Mucosa of gallbladder (tissue), 1 donor: ENCODE measurements at regions not wholly inside any gene's neighbourhood (a gene's known extent, or its start where the extent isn't known, plus 50 kb on each side); places are given as distances from the start of the nearest gene placed in this dataset.

ENCODE experiments used
- DNase-seq: peaks from one replicate; pipeline ENCODE4 v3.0.0-alpha.2; 2020; ENCODE audit warnings: low spot score
- donor health status: DM: no; HTN: no; CAD: no.

GRCh38 chr22:48665311-48665995, 1162.2 kb downstream of the BRD1 start:
- DNase-seq, result no peak

- no peak for DNase-seq
Measured at GRCh38 chr22:48664586-48664985, 1163.1 kb downstream of the BRD1 start.

- DNase-seq, result no peak
Measured at GRCh38 chr22:48663297-48663696, 1164.4 kb downstream of the BRD1 start.

- DNase-seq, result no peak
Measured at GRCh38 chr22:48662476-48663135, 1165.1 kb downstream of the BRD1 start.

- no peak for DNase-seq
Measured at GRCh38 chr22:48661984-48662383, 1165.7 kb downstream of the BRD1 start.

GRCh38 chr22:48660790-48661740, 1166.6 kb downstream of the BRD1 start:
- no peak for DNase-seq

GRCh38 chr22:48660104-48660789, 1167.4 kb downstream of the BRD1 start:
- no peak for DNase-seq

DNA sequence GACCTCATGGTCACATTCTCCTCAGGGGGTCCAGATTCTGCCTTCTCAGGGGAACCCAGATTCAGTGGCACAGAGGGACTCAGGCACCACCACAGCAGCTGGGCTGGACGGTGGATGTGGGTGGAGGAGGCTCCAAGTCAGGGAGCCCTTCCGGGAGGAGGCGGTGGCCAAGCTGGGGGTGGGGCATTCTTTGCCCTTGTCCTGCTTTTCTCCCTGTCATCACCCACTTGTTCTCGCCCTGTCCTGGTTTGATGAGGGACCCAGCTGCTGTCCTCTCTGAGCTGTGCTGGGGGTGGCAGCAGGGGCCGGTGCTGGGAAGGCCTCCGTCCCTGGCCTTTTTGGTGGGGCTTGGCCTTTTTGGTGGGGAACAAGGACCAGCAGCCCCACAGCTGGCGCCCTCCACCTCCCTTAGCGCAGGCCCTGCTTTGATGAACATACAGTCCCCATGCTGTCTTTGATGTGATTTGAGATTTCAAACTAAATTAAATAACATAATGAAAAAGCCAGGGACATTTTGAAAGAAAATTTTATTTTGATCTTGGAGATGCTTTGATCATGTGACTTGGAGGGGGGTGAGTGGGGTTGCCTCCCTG, 1168.2 kb downstream of the BRD1 start:
- DNase-seq, result no peak

GRCh38 chr22:48658871-48659270, 1168.8 kb downstream of the BRD1 start:
- no peak for DNase-seq

DNA sequence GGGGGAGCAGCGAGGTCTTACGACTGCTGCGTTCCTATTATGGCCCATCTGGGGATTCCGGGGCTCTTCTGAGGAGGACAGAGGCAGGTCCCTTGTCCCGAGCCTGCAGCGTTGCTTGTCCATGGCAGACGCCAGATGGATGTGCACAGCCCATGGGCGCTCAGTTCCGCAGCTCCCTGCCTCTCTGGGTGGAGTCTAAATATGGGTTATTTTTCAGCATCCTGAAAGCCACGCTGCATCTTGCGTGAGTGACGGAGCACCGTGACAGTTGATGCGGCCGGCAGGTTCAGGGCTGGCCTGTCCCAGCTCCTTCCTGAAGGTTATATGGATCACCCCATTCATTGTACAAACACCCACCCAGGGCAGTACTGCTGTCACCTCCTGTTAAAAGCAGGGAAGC, 1169.4 kb downstream of the BRD1 start:
- DNase-seq, result no peak

DNA sequence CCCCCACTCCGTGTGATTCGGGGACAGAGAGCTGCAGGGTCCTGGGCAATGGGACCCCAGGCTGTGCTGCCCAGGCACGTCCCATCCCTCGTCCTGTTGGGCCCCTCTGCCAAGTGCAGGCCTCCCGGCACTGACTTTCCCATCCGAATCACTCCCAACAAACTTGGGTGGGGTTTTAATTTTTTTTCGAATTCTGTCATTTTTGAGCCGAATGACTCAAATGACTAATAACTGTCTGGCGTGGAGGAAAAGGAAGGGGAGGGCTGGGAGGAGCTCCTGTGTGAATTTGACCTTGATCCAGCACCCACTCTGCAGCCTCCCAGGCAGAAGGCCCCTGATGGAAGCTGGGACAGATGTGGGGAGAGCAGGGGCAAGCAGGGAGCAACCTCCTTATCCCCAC, 1173.2 kb downstream of the BRD1 start:
- no peak for DNase-seq

DNA sequence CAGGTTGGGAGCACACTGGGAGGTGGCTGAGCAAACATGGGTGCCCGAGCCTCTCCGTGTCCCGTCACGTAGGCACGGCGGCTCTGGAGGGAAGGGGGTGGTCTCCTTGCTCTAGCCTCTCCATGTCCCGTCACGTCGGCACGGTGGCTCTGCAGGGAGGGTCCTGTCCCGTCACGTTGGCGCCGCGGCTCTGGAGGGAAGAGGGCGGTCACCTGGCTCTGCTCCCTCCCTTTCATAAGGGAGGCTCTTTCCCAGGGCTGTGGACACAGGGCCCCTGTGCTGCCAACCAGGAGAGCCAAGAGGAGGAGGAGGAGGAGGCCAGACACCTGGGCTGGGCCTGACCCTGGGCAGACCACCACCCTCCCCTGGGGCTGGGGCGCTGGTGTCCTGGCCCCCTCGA, 1173.7 kb downstream of the BRD1 start:
- no peak for DNase-seq

GRCh38 chr22:48653306-48653705, 1174.4 kb downstream of the BRD1 start:
- no peak for DNase-seq

DNA sequence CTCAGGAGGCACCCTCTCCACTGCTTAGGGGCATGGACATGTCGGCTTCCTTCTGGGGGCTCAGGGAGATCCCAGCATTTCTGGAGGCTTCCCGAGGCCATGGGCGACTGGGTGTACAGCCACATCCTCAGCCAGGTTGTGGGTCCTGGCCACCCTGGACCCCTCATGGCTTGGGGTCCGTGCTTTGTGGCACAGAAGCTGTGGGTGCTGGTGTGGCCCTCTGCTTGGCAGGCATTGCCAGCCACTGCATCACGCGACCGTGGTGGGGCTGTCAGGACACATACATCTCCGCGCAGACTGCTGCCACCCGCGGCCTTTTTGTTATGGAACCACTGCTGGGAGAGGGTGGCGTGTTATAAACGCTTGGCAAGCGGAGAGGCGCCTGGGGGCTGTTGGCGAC, 1174.9 kb downstream of the BRD1 start:
- DNase-seq, result no peak

DNA sequence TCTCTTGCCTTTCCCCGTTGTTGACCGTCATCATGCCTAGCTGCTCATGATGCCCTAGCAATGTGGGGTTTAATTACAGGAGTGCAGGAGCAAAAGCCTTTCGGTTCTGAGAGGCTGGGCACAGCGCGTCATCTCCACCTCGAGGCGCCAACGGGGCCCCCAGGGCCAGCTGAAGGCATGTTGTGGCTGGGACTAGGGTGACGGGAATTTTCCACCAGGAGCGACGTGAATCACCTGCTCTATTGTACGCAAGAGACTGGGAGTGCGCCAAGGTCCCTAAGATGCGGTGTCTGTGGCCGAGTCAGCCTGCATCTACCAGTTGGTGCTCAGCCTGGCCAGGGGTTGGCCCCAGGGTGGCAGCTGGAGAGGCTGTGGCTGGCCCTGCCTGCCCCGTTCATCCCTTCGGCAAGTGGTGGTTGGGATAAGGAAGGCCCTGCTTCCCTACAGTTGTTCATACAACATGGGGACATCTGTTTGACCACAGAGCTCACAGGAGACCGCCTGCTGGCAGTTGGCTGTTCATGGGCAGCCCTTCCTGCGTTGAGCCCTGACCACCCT, 1175.6 kb downstream of the BRD1 start:
- DNase-seq, result no peak

DNA sequence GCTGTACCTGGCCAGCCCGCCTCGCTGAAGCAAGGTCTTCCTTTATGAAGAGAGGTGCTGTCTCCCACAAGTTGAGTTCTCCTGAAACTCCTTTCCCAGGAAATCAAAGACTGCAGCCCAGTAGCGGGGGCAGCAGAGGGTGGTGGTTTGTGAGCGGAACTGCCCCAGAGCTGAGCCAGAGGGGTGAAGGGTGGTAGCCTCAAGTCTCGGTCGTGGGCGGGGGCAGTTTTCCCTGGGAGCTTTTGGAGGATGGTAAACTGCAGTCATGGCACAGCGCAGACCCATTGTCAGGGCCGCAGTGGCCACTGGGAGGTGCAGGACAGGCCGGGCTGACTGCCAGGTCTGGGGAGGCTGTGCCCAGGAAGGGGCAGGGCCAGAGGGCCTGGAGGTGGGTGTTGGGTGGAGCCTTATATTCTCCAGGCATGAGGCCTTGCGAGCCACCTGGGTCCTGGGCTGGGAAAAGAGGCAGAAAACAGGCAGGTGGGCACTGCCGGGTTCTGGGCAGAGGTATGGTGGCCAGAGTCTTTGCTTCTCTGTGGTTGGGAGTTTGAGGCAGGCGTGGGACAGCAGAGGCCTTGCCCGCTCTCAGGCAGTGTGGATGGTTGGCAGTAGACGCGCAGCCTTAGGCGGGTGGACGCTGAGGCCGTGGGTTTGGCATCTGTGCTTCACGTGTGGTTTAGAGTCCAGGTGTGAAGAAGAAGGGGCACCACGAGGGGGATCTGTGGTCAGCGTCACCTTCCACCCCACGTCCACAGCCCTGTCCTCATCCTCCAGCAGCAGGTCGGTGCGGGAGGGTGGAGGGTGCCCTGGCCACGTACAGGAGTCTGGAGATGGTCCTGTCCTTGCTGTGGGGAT, 1176.4 kb downstream of the BRD1 start:
- DNase-seq, result no peak

DNA sequence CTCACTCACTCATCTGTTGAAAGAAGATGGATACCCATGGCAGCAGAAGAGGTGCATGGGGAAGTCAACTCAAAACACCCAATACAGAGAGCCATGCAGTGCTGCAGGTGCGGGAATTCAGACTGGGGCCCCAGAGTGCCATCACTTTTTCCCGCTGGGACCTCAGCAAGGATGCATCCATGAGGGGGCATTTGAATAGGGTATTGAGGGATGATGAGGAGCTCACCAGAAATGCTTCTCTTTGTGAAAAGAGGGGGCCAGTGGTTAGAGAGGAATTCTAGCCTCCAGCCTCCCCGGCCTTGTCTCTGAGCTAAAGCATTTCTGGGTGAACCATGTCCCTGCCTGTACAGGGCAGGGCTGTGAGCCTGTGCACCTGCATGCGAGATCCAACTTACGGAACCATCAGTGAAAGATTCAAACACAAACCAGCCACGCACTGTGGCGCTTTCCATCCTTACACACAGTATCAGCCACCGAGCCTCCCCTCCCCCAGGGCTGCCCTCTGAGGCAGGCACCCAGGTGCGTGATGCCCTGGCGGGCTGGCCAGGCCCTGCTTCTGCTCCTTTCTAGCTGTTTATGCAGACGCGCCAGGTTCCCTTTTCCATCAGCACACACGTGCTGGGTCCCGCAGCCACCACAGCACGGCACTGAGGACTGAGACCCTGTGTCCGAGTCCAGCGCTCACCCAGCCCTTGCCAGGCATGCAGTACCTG, 1177.2 kb downstream of the BRD1 start:
- no peak for DNase-seq

- DNase-seq, result no peak
Measured at GRCh38 chr22:48649466-48649865, 1178.2 kb downstream of the BRD1 start.

DNA sequence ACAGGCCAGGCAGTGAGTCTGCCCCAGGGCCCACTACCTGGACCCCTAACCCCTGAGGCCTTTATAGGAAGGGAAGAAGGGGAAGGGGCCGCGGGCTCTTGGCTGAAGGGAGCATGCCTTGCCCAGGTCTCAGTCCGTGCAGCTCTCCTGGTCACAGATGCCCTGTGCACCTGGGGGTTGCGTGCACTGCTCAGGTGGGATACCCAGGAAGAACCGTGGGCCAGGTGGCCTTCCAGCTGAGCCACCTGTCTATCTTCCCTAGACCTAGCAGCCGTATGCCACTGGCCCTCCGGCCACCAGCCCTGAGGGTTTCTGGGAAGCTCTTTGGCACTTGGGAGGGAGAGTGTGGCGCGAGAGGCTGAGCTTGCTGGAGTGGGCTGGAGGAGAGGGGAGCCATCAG, 1178.6 kb downstream of the BRD1 start:
- no peak for DNase-seq
